ENCODE measurements at regions not wholly inside any gene's neighbourhood (a gene's known extent, or its start where the extent isn't known, plus 50 kb on each side); places are given as distances from the start of the nearest gene placed in this dataset.

GRCh38 chr21:15255261-15255660 lies 190.5 kb upstream of the NRIP1 start:
- TF ChIP-seq ZNF473 (tag by site-specific recombination; IDR thresholded peaks at IDR 0.05) = no peak
- TF ChIP-seq ZNF530 (tag by site-specific recombination; IDR thresholded peaks at IDR 0.05; ENCODE audit: low read depth) = no peak
- no peak for TF ChIP-seq ZNF449 (tag by site-specific recombination; IDR thresholded peaks at IDR 0.05)
- no peak for TF ChIP-seq ZNF354C (tag by site-specific recombination; IDR thresholded peaks at IDR 0.05; ENCODE audit: borderline replicate concordance, low read depth)
- TF ChIP-seq ZNF302 (tag by site-specific recombination; IDR thresholded peaks at IDR 0.05; ENCODE audit: low read depth) = no peak
- TF ChIP-seq HOXC10 (CRISPR knock-in tag; IDR thresholded peaks at IDR 0.05) = no peak
- no peak for TF ChIP-seq ATF2 (tag by site-specific recombination; IDR thresholded peaks at IDR 0.05; ENCODE audit: low read depth)
- no peak for TF ChIP-seq CTCF (tag by site-specific recombination; IDR thresholded peaks at IDR 0.05)
- TF ChIP-seq WT1 (tag by site-specific recombination; IDR thresholded peaks at IDR 0.05) = no peak
- TF ChIP-seq ZNF416 (tag by site-specific recombination; IDR thresholded peaks at IDR 0.05) = no peak
- no peak for TF ChIP-seq TRIM28 (IDR thresholded peaks at IDR 0.05; ENCODE audit: borderline replicate concordance, low read length)

All from HEK293 (cell line).